HG03039 (cell line): ENCODE measurements at regions not wholly inside any gene's neighbourhood (a gene's known extent, or its start where the extent isn't known, plus 50 kb on each side); places are given as distances from the start of the nearest gene placed in this dataset.
"Not testable (repeated sequence)": the region's sequence is repeated elsewhere in the genome, so short reads cannot be mapped to it uniquely, and the experiment has no call there.

Source experiments
- ATAC-seq: cut with Tn5 transposase; IDR thresholded peaks from one replicate; pipeline ENCODE4 v1.9.1; 2021; ENCODE audit warnings: mild to moderate bottlenecking, moderate library complexity; ENCODE audit not compliant: unreplicated experiment

DNA sequence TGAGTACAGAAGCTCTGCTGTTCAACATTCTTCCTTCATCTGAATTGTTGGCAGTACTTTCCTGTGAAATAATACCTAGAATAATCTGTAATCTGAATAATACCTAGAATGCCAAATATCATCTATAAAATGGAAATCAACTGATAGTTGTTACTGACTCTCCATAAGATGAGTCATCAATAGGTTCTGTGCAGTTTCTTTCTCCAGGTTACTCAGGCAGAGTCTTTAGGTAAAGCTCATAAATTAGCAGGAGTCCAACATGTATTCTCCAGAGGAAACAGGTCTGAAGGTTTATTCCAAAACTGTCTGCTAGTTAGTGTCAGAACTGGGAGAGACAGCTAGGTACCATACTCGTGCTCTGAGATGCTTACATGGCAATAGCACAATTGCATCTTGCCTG lies 282.0 kb upstream of the MAP2 start:
- ATAC-seq: no peak

DNA sequence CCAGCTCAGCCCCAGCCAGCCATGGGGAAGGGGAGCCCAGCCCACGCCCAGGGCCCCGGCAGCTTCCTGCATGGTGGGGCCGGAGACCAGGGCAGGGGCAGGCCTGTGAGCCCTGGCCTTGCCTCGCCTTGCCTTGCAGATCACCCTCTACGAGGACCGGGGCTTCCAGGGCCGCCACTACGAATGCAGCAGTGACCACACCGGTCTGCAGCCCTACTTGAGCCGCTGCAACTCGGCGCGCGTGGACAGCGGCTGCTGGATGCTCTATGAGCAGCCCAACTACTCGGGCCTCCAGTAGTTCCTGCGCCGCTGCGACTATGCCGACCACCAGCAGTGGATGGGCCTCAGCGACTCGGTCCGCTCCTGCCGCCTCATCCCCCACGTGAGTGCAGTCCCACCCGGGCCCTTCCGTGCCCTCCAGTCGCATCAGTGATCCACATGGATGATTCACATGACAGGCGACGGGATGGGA lies 278.6 kb upstream of the MAP2 start:
- not testable (repeated sequence) for ATAC-seq

DNA sequence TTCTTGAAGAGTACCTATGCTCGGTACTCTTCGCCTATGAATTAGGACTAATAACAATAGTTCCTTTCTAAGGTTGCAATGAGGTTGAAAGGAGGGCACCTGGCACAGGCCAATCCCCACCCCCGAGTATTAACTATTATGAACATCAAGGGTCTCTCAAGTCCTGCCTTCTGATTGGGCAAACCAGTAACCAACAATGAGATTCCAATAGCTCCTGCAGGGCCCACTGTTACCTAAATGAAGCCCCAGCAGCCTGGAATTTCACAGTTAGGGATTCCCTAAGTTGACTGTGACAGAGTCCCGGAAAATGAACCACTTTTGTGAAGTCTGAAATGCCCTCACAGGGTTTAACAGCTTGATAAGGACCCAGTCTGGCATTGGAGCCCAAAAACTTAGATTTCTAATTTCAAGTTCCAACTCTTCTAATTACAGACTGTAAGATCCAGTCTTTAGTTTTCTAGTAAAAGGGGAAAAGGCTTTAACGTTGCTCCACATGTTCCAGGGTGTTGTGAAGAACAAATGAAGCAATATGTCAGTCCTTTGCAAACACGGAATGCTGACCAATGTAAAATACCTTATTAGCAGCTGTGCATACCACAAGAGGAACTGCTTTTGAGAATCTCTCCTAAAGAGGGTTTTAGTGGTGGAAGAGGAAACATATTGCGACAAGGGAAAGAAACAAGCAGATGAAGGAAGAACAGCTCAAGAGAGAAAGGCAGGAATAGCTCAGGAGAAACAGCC lies 277.7 kb upstream of the MAP2 start:
- no peak for ATAC-seq

DNA sequence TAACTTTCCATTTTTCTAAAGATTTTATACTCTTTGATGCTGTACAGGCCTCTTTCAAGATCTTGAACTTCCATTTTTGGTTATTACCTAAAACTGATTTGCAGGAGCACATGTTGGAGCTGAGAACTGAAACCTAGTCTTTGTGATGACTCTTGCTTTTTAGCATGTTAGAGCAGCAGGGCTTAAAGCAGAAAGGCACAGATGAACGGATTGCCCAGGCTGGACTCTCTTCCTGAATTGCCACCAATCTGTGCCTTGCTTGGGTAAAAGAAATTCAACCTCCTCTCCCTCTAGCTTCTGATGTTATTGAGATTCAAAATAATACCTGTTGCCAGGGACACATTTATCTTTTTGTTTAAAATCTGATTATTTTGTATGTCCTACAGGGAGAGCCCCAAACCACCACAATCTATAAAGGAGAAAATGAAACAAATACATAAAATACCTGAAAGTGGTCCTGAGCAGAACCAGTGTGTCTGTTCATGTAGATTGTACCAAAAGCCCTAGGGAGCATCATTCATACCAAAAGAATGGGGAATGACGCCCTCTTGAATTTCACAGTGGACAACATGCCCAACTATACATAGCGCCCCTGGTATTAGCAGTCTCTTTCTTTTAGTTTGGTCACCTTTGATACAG lies 277.0 kb upstream of the MAP2 start:
- ATAC-seq: no peak

DNA sequence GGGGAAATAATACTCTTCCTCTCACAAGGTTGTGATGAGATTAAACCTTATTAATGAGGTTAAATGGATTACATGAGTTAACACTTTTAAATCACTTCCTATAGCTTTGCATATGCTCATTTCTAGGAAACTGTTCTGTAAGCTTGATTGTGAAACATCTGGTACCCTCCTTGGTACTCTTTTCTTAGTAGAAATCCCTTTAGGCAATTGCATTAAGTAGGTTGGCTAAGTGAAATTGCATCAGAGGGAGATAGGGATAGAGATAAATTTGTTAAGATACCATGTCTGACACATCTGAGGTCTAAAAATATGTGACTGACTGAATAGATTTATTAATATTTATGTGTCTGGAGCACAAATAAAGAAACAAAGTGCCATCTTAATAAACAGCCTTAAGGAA lies 275.9 kb upstream of the MAP2 start:
- ATAC-seq: no peak

DNA sequence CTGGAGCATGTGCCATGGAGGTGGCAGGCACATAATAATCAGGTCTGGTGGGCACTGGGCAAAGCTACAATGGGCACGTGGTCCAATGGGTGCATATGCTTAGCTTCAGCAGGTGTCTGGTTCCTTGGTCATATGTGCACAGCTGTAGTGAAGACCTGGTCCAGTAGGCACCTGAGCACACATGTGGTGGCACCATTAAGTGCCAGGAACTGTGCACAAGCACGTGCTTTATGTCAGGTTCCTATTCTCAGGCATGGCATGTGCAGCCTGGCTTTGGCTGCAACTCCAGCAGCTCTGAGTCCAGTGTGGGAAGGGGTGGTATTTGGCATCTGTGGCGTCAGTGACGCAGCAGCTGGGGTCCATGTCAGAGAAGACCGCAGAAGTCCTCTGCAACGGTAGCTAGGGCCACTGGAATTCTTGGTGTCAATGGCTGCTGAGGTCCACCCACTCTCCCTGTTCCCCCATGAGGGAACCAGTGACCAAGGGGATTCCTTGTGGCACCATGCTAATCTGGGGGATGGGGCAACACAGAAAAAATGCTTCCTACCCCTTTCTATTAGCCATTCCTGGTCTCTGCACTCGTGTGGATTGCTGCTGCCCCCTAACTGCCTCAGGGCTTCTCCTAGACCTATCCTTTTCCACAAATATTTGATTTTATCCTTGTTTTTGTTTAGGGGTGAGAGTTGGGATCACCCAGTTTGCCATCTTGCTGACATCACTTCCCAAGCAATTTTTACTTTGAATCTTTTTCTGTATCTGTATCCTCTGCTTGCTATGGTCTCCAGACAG lies 262.9 kb upstream of the MAP2 start:
- no peak for ATAC-seq

DNA sequence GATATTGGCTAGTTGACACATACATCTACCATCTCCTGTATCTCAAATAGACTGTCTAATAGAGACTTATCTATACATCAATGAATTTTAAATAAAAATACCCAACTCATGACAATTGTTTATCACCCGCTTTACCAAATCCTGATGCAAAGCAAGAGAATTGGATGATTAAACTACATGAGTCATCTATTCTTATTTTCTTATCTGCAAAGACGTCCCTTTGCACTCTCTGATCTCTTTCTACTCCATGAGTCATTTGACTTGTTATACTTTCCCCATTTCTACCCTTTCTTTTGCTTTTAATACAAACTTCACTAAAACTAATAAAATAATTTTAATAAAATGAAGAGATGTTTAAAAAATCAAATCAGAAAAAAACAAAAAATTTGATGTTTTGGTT lies 261.7 kb upstream of the MAP2 start:
- ATAC-seq: no peak

DNA sequence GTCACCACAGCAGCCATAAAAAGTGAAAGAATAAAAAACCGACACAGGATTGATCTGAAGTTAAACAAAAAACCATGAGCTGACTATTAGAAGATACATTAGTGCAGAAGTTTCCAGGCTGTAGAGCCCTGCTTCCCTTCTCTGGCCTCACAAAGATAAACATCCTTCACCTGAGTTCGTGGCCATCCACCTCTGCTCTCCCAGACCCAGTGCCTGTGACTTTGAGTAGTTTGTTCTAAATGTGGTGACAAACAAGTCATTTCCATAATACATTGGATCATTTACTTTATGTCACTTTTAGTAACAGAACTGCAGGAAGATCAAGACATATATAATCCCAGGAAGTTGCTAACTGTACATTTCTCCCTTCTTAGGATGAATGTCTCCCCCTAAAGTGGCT lies 241.9 kb upstream of the MAP2 start:
- no peak for ATAC-seq

DNA sequence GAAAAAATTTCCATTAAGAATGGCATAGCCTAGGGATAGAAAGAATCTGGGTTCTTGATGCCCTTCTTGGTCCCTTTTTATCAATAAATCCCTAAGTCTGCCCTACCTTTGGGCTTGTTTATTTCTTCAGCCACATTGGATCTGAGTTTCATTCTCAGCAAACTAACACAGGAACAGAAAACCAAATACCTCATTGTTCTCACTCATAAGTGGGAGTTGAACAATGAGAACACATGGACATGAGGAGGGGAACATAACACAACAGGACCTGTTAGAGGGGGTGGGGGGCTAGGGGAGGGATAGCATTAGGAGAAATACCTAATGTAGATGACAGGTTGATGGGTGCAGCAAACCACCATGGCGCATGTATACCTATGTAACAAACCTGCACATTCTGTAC lies 237.0 kb upstream of the MAP2 start:
- not testable (repeated sequence) for ATAC-seq

DNA sequence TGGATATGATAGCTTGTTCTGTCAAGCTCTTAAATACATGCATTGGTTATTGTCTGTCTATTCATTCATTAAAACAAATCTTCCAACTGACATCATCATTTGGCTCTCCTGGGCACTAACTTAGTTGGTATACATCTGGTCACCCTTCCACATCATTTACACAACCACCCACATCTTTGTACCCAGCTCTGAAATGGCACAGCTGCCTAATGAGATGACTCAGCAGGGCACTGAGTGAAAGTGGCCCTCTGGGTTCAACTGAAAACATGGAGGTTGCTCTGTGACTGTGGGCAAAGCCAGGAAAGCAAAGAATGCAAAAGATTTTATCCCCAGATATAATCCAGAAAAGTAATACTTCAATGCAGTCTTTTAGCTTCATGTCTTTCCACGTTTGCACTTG lies 234.0 kb upstream of the MAP2 start:
- no peak for ATAC-seq

DNA sequence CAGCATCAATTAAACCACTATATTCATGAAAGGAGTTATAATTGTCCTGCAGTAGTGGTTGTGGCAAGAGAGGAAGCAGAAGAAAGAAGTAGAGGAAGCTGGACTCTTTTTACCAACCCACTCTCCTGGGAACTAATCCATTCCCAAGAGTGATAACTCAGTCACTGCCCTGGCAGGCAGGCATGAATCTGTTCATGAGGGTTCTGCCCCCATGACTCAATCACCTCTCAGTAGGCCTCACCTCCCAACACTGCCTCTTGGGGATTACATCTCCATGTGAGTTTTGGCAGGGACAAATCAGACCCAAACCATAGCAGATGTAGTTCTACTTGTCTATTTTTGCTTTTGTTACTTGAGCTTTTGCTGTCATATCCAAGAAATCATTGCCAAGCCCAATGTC lies 232.7 kb upstream of the MAP2 start:
- ATAC-seq: no peak

DNA sequence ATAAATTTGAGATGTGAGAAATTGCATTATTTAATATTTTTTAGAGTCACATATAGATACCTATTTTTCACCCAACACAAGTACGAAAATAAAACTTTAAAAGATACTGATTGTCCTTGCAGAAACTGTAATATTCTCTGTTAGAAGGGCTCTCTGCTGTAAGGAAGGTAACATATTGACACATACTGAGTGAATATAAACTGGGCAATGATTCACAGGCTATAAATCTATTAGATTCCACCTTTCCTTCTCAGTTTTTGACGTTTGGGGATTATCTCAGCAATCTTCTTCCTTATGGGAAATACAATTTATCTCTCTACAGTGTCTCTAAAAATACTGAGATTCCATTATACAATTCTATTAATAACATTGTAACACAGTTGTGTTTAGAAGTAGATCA lies 229.1 kb upstream of the MAP2 start:
- no peak for ATAC-seq

DNA sequence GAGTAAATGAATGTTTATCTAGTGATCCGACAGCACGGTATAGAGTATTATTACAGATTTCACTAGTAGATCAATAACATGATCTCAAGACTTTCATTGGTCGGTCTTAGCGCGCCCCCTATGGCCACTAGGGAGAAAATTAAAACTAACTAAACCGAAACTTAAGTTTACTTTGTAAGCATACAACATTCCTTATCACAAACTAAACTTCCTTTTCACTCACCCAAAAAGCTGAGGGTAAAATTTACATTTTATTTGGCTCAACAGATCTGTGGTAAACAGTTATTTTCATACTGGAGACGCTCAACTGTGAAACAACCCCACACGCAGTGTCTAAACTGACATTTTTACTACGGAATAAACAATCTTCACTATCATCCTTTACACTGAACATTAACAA lies 215.6 kb upstream of the MAP2 start:
- ATAC-seq: no peak

DNA sequence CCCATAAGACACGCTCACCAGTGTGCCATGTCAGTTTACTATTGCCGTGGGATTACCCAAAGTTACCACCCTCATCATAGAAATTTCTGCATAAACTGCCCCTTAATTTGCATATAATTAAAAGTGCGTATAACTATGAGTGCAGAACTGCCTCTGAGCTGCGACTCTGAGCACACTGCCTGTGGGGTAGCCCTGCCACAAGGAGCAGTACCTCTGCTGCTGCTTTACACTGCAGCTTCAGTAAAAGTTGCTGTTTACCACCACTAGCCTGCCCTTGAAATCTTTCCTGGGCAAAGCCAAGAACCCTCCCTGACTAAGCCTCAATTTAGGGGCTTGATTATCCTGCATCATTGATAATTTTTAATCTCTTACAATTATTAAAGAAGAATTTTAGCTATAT lies 213.9 kb upstream of the MAP2 start:
- ATAC-seq: no peak

DNA sequence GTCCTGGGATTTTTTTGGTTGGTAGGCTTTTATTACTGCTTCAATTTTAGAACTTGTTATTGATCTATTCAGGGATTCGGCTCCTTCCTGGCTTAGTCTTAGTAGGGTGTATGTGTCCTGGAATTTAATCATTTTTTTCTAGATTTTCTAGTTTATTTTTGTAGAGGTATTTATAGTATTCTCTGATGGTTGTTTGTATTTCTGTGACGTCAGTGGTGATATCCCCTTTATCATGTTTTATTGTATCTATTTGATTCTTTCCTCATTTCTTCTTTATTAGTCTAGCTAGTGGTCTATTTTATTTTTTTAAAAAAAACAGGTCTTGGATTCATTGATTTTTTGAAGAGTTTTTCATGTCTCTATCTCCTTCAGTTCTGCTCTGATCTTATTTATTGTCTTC lies 193.3 kb upstream of the MAP2 start:
- no peak for ATAC-seq

DNA sequence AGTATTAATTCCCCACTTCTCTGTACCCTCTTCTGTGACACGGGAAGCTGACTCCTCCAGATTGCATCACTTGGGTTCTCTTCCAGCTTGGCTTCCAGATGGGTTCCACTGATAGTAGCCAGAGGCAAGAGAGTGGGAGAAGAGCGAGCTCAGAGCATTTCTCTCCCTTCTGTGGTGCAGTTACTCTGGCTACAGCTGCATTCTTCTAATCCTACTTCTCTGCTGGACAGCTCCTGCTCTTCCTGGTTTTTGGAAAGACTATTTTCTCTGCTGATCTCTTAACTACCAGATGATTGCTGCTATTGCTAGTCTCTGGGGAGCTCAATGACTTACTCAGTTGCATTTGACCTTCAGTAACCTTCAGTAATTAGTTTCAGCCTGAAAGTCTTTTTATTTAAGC lies 187.5 kb upstream of the MAP2 start:
- no peak for ATAC-seq

DNA sequence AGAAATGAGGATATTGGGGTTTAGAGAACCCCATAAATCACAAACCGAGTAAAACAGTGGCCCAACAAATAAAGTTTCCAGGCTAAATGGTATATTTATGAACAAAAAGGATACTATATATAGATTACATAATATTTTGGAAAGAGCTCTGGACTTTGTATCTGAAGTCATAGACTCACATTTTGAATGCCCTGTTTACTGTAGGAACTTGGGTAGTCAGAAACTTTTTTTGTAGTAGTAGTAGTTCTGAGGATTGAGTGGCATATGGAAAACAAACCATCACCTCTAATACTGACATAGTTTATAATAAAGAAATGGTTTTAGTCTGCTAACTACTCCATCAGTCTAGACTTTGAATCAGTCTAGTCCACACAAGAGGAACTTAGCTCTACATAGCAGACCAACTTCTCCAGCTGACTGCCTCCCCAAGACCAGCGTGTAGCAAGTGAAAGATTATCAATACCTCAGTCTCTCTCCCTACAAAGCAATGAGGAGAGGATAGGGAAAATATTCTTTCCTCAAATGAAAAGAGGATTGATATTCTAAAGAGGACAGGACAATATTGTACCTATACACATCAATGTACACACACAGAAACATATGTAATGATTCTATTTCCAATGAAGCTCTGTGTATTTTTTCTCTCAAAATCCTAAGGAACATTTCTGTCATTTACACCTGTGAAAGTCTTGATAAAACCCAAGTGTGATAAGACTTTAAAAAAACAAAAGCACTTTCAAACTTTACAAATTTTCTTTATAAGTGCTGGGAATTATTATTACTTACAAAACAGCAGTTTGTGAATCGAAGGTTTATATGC lies 184.9 kb upstream of the MAP2 start:
- no peak for ATAC-seq

DNA sequence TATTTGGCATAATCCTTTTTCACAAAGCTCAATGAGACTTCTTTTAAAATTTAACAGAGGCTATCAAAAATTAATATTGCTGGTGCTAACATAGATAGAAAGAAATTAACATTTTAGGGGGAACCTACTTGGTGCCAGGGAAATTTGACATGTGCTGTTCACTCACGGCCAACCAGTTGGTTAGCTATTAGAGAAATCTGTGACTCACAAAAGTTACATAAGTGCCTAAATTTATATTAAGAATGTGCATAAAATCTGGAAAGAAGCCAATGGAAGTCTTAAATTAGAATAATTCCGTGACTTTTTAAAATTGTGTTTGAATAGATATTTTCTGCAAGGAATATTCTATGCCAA lies 184.3 kb upstream of the MAP2 start:
- ATAC-seq: no peak

DNA sequence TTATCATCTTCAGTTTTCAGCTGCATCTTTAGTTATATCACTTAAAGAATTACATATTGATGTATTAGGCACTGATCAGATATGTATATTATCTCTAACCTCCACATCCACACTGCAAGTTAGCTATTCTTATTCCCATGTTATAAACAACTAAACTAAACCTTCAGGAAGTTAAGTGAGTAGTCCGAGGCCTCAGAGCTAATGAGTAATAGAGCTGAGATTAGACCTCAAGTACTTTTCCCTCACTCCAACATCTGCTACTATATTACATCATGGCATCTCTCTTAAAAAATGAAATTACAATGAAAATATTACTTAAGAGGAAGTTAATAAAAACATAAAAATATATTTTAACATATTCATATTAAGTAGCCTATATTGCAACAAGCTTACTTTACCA lies 183.6 kb upstream of the MAP2 start:
- no peak for ATAC-seq

DNA sequence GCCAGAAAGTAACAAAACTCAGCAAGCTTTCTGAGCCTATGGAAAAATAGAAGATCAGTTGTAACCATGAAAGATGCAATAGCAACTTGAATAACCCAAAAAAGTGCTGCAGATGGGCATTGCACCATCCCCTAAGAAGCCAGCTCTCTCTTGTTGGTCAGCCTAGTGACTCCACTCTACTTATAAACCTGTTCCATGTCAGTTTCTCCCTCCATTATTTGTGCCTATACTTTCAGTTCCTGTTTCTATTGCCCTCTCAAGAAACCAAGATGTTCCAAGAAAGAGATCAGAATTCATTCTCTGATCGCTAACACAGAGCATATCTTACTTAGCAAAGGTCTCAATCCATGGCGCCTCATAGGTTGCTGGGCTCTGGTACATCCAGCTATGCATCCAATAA lies 170.3 kb upstream of the MAP2 start:
- no peak for ATAC-seq

DNA sequence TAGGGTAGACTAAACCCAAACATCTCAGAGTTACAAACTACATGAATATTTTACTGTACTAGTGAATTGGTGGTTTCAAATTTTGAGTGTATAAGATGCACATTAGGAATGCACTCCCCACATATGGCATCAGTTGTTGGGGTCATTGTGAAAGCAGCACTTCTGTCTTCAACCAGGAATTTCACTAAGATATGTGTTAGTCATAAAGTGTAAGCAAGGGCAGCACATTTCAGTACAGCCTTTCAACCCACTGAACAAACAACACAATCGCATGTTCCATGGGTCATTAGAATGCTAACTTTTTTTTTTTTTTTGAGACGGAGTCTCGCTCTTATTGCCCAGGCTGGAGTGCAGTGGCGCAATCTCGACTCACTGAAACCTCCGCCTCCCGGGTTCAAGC lies 164.1 kb upstream of the MAP2 start:
- ATAC-seq: no peak
